ENCODE measurements at regions not wholly inside any gene's neighbourhood (a gene's known extent, or its start where the extent isn't known, plus 50 kb on each side); places are given as distances from the start of the nearest gene placed in this dataset.
"Not testable (repeated sequence)": the region's sequence is repeated elsewhere in the genome, so short reads cannot be mapped to it uniquely, and the experiment has no call there.

DNA sequence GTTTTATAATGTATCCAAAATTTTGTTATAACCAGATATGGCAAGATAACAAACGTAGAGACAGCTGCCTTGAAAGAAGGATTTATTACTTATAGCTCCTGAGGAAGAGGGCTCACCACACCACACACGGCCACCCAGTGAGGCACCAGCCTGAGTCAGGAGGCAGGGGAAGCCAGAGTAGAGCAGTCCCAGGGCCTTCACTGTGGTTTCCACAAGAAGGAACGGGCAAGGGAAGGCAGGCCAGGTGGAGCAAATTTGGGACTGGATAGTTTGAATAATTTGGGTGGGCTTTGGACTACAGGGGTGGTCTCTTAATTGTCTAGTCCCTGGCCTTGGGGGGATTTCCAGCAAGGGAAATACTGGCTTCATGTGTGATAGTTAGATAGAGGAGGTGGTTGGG, 72.5 kb downstream of the RRAGC start:
- DNase-seq = no peak

DNA sequence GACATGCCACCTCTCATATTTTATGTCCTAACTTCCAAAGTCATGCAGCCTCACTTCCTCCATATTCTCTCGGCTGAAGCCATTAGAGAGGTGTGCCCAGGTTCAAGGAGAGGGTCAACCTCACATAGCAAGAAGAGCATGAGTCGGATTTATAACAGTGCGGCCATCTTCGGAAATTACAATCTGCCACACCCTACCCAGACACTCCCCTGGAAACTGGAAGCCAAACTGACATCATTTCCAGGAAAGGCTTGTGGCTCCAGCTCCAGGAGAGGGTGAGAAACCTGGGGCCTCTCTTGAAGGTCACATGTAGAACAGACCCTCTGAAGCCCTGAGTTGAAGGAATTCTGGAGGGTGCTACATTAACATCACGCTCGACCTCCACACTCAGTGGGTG, 73.5 kb downstream of the RRAGC start:
- no peak for DNase-seq

DNA sequence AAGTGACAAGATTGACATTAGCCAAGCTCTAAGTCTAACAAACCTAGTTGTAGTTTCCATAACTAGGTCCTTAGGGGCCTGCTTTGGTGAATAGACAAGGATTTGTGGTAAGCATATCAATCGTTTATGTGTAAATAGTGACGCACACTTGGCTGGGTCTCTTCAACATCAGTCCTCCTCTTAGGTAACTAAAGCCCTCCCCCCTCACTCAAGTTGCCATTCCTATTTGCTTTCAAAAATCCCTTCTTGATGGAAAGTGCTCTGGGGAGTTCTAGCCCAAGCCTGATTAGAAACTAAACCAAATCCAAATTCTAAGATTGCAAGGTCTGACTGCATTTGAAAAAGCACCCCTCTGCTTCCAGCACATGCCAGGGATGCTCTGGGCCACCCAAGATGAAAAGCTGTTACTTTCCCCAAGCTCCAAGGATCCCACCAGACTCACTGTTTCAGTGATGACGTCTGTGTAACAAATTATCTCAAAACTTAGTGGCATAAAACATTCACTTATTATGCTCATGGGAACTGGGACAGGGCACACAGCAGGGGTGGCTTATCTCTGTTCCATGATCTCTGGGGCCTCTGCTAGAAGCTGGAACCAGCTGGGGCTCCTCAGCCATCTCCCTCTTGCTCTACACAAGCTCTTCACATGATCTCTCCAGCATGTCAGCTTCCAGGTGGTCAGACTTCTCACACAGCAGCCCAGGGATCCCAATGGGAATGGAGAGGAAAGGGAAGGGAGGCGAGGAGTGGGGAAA, 74.1 kb downstream of the RRAGC start:
- DNase-seq = no peak

DNA sequence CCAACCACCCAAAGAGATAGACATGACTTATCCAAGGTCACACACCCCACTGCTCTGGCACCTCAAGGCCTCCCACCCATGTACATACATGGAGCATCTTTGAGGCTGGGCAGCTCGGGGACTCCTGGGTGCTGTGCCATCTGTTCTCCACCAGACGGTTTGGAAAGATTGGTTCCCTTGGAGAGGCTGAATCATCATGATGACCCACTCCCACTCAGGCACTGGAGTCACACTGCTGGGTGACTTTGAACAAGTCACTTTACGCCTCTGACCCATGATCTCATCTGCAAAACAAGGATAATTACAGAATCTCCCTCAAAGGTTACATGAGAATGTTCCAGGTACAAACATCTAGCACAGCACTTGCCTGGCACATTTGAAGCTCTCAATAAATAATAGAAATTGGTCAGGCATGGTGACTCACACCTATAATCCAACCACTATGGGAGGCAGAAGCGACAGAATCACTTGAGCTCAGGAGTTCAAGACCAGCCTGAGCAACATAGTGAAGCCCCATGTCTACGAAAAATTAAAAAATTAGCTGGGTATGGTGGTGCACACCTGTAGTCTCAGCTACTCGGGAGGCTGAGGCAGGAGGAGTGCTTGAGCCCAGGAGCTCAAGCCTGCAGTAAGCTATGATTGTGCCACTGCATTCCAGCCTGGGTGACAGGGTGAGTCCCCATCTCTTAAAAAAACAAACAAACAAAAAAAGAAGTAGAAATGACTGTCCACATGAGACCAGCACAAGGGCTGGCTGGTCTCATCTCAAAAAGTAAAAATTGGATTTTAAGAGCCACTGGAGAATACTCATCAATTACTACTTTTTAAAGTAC, 74.9 kb downstream of the RRAGC start:
- DNase-seq = no peak

DNA sequence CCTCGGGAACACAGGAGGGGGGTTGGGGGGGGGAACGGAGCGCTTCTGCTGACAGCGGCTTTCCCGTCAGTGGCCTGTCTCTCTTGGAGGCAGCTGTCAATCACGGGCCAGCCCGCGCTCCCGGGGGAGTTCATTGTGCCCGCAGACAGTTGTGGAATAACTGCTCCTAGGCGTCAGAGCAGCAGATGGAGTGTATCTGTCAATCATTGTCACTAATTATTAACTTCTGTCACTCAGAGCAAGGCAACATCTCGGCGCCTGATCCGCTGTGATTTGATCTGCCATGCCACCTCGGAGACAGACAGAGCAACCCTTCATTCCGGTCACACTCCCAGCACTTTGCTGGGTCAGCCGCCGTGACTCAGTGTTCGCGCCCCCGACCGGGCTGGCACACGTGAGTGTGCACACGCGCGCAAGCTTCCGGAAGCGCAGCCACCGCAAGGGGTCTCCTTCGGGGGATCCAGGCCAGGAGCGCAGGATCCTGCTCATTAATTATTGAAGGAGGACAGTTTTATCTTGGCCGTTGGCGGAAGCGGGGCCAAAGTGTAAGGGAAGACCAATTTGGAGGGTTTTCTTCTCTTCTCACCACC, 75.8 kb downstream of the RRAGC start:
- DNase-seq = peak; percentile 42

DNA sequence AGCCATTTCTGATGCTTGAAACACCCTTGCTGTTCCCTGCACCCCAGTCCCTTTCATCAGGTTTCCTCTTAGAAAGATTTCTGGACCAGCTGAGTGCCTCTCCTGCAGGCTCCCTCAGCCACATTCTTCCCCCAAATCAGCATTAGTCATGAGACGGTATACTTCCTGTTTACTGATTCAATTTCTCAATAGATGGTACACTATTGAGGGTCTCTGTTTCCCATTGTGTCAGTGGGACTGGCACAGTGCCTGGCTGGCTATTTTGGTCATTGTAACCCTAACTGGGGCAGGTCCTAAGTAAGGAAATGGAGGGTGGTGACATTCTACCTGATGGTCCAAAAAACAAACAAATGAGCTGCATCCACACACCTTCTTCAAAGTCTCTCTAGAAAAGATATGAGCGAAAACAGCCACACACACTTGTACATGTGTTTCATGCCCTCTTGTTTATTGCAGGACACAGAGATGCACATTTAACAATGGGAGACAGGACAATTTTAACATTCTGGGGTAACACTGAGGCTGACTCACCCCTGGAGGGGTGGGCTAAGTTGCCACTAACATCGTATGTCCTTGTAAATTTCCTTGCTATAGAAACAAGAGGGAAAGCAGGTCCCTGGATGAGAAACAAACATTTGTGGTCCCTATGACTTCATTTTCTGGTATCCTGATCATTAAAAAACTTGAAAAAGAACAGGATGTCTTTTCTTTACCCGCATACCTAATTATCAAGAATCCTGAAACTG, 77.5 kb downstream of the RRAGC start:
- DNase-seq = no peak

DNA sequence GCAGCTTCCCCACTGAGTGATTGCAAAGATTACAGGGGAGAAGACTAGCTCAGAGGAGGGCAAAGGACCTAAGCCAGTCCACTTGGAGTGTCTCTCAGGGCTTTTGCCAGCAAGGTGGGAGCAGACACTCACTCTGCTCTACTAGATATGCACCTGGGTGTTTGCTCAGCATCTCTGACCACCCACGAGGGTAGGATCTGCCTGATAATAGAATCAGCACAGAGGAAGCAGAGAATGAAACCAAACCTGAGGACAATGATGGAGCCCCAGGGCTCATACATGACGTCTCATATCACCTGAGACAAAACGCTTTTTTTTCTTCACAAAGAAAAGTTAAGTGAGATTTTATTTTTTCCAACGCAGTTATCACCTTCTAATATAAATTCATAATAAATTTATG, 79.4 kb downstream of the RRAGC start:
- DNase-seq = no peak

DNA sequence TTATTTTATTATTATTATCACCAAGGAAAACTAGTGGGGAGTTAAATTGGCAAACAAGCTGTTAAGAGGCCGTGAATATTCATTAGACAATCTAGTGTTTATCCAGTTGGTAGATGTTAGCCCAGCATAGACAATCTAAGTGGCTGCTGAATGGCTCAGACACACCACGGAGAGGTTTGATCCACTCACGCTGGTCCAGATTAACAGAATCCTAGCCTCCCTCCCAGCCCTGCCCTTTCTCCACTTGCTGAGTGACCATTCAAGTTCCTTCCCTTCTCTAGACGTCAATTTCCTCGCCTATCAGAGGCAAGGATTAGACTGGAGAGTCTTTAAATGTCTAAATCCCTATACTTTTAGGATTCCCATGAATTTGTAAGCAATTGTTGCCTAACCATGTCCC, 80.1 kb downstream of the RRAGC start:
- DNase-seq = no peak

DNA sequence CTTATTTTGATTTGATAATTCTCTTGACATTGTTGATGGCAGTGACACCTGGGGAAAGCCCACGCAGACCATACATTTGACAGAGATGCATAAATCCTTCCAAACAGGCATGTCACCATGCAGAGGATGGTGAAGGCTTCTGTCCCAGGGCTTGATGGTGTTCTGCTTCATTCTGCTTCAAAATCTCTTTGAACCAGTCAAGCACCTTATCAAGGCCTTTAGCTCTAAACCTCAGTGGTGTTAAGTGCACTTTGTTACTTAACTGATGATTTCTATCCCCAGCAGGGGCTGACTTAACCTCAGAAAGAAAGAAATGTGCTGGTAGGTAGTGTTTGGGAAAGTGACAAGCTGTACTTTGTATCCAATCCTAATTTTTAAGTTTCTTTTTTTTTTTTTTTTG, 81.1 kb downstream of the RRAGC start:
- no peak for DNase-seq

DNA sequence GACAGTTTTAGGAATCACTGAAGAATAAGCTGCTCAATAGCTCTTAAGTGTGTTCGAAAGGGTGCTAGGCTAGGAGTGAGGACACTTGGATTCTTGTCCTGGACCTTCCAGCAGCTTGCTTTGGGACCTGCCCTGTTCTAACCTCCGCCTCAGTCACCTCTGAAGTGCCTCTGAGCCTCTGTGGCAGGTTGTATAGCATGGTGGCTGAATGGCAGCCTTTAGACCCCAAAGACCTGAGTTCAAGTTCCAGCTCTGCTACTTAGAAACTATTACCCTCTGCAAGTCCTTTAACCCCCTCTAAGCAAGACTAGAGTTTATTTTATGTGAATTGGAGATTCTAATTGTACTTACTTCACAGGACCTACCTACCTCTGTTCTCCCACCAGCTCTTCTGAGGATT, 81.5 kb downstream of the RRAGC start:
- no peak for DNase-seq

DNA sequence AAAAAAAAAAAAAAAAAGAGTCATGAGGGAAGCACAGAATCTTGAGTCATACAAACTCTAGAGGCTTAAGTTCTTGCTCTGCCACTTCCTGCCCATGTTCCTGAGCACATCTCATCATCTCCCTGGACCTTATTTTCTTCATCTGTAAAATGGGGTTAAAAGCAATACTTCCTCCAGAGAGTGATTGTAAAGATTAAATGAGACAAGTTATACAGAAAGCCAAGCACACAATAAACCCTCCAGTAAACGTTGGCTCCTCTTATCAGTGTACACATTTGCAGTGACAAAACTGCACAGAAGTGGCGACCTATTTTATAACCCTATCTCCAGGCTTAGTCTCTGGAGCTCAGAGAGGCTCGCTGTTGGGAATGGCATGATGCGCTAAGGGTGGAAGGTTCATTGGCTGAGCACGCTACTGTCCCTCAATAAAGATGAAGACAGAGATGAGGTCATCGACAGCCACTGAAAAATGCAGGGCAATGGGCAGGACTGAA, 82.1 kb downstream of the RRAGC start:
- DNase-seq = no peak

DNA sequence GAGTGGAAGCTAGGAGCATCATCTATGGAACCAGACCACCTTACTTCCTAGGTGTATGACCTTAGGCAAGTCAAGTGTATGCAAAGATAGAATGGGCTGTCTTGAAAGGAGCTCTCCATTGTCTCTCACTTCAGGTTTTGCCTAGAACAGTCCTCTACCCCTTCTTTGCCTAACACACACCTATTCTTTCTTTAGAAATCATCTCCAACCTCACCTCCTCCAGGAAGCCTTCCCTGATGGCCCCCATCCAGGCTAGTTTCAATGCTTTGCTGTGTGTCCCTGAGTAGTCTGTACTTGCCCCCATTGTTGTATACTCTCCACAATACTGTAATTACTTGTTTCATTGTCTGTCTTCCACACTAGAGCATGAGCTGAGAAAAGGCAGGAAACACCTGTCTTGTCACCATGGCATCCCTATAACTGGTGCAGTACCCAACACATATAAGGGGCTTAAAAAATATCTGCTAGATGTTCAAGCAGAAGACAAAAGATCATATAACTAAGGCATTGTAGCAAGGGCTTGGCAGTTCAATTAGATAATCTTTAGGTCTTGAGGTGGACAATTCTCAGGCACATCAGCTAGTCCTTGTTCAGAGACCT, 83.0 kb downstream of the RRAGC start:
- DNase-seq = no peak

DNA sequence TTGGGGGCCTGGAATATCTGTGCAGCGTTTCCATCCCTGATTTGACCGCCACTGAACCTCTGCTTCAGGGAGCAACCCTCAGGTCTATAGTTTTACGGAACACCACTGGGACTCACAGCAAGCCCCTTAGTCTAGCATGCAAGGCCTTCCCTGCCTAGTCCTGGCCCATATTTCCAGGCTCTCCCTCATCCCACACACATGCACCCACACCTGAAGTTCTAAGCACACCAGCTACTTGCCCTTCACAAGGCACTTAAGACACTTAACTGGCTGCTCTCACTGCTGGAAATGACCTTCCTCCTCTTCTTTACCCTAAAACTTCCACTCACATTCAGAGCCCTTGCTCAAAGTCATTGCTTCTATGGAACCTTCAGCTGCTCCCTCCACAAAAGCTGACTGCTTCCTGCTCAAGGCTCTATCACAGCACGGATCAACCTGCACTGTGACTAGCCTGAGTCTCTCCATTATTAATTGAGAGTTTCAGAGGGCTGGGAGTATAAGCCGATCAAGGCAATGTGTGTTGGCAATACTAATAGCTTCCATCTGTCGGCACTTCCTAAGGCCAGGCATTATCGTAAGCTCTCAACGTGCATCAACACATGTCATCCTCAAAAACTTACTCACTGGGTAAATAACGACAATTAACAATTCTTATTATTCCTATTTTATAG, 84.3 kb downstream of the RRAGC start:
- no peak for DNase-seq

DNA sequence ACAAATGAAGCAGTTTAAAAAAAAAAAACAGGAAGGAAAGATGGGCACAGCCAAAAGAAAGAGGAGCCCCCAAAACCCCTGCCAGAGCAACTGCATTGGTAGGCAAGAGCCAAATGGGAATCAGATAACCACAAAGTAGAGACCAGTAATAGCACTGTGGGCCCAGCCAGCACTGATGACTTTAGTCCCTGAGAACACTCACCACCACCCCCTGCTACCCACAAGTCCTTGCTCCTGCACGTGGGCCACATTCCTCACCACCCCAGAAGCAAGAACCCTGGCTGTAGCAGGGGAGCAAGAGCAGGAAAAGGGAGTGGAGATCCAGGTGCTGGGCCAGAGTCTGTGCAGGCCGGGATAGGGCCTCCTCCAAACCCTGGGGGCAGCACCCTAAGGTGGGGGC, 86.1 kb downstream of the RRAGC start:
- no peak for DNase-seq

DNA sequence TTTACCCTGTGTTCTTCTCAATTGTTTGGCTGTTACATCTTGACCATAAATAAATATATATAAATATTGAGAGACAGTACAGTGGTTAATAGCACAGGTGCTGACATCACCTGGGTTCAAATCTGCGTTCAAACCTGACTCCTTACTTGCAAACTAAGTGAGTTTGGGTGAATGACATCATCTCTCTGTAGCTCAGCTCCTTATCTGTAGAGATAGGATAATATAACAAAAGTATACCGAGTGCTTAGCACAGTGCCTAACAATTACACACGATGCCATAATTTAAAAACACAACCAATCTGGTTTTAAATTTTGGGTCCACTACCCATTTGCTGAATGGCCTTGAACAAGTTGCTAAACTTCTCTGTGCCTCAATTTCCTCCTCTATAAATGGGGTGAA, 86.6 kb downstream of the RRAGC start:
- DNase-seq = no peak

DNA sequence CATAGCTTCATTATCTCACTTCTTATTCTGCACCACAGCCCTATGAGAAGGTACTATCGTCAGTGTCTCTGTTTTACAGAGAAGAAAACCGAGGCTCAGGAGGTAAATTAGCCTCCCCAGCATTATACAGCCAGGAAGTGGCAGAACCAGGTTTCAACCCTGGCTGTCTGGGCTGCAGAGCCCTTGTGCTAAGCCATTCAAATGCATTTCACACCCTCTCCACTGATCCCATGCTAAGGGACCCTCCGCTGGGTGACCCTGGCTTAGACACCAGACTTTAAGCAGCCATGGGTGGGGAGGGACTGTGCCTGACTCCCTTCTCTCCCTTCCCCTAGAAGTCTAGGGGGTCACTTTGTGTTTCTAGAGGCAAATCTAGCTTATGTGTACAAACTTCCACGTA, 87.5 kb downstream of the RRAGC start:
- DNase-seq = no peak

DNA sequence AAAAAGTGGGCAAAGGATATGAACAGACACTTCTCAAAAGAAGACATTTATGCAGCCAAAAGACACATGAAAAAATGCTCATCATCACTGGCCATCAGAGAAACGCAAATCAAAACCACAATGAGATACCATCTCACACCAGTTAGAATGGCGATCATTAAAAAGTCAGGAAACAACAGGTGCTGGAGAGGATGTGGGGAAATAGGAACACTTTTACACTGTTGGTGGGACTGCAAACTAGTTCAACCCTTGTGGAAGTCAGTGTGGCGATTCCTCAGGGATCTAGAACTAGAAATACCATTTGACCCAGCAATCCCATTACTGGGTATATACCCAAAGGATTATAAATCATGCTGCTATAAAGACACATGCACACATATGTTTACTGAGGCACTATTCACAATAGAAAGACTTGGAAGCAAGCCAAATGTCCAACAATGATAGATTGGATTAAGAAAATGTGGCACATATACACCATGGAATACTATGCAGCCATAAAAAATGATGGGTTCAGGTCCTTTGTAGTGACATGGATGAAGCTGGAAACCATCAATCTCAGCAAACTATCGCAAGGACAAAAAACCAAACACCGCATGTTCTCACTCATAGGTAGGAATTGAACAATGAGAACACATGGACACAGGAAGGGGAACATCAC, 88.9 kb downstream of the RRAGC start:
- DNase-seq = not testable (repeated sequence)

DNA sequence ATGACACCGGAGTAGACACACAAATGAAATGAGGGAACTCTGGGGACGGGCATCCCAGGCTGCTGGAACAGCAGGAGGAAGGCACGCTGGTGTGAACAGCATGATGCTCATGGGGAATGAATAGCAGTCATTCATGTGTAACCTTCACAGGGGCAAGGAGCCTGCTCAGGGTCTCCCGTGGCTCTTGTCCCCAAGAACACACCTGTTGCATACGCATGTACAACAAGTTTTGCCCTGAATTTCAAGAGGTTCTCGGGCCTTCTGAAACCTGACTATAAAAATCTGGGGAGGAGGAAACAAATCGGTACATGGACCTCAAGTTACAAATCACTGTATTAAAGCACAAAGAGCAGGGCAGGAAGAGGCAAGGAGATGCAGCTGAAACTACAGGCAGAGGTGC, 93.4 kb downstream of the RRAGC start:
- no peak for DNase-seq

DNA sequence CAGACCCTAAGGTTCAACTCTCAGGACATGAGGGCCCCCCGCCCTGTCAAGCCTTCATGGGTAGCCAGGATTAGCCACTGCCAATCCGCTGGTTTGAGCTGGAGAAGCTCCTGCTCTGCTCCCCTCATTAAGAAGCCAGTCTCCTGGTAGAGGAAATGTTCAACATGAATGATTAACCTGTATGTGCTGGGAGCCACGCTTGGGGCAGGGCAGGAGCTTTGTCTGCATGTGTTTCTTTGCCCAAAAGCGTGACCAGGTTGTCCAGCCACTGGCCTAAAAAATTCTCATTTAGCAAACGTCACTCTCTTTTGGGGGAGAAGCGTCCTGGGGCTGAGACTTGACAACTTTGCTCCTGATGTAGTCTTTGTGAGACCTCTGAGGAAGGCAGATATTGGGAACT, 96.5 kb downstream of the RRAGC start:
- DNase-seq = no peak

DNA sequence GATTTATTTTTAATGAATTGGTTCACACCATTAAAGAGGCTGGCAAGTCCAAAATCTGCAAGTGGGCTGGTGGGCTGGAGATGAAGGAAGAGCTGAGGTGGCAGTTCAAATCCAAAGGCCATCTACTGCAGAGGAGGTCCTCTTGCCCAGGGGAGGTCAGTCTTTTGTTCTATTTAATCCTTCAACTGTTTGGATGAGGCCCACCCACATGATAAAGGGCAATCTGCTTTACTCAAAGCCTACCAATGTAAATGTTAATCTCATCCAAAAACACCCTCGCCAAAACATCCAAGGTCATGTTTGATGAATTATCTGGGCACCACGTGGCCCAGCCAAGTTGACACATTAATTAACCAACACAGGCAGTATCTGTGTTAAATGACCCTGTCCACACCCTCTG, 99.0 kb downstream of the RRAGC start:
- no peak for DNase-seq

DNA sequence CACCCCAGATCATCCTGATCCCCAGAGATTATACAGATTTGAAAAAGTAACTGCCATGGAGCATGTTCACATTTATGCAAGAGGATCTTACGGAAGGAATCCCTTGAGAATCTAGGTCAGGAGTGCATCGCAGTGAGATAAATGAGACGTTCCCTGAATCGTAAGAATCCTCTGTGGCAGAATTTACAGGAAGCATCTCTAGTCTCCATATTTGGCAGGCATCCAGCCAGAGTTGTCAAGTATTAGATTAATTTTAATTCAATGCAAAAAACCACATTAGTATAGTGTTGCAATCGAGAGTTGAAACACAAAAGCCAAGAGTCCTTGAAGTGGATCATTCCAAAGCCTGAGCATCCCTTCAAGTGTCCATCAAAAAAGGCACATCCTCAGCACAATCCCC, 100.8 kb downstream of the RRAGC start:
- no peak for DNase-seq

All from femur (tissue), 1 donor.